ENCODE measurements at regions not wholly inside any gene's neighbourhood (a gene's known extent, or its start where the extent isn't known, plus 50 kb on each side); places are given as distances from the start of the nearest gene placed in this dataset.

- Mint-ChIP-seq H3K4me1 (ENCODE audit: unreplicated experiment) (no peaks in the 10 kb centered on the region), H3K27me3 (ENCODE audit: unreplicated experiment) (peaks cover 37% of the 10 kb centered on the region), H3K27ac (ENCODE audit: unreplicated experiment) (no peak overlapping the region), H3K4me3 (ENCODE audit: unreplicated experiment) (no peak overlapping the region), H3K9me3 (ENCODE audit: unreplicated experiment) (no peaks in the 10 kb centered on the region), H3K36me3 (ENCODE audit: unreplicated experiment) (no peaks in the 10 kb centered on the region)
- TF ChIP-seq CTCF (IDR thresholded peaks at IDR 0.05): no peak
- no peak for DNase-seq (ENCODE audit: extremely low spot score, unreplicated experiment)
Observed at GRCh38 chr10:2748287-2748686, 319.1 kb upstream of the PFKP start.

GRCh38 chr10:2746638-2747037, 320.7 kb upstream of the PFKP start:
- DNase-seq (ENCODE audit: extremely low spot score, unreplicated experiment): no peak
- no peaks in the 10 kb centered on the region for H3K36me3 Mint-ChIP-seq (ENCODE audit: unreplicated experiment)
- no peak overlapping the region for H3K4me3 Mint-ChIP-seq (ENCODE audit: unreplicated experiment)
- peaks cover 35% of the 10 kb centered on the region for H3K27me3 Mint-ChIP-seq (ENCODE audit: unreplicated experiment)
- no peak for TF ChIP-seq CTCF (IDR thresholded peaks at IDR 0.05)
- H3K4me1 Mint-ChIP-seq (ENCODE audit: unreplicated experiment): no peaks in the 10 kb centered on the region
- no peaks in the 10 kb centered on the region for H3K9me3 Mint-ChIP-seq (ENCODE audit: unreplicated experiment)
- H3K27ac Mint-ChIP-seq (ENCODE audit: unreplicated experiment): no peak overlapping the region

- Mint-ChIP-seq H3K4me3 (ENCODE audit: unreplicated experiment) (no peak overlapping the region), H3K27ac (ENCODE audit: unreplicated experiment) (no peak overlapping the region), H3K36me3 (ENCODE audit: unreplicated experiment) (no peaks in the 10 kb centered on the region), H3K4me1 (ENCODE audit: unreplicated experiment) (no peaks in the 10 kb centered on the region), H3K9me3 (ENCODE audit: unreplicated experiment) (no peaks in the 10 kb centered on the region), H3K27me3 (ENCODE audit: unreplicated experiment) (peaks cover 37% of the 10 kb centered on the region)
- TF ChIP-seq CTCF (IDR thresholded peaks at IDR 0.05): no peak
- DNase-seq (ENCODE audit: extremely low spot score, unreplicated experiment): no peak
Observed at GRCh38 chr10:2745666-2746065, 321.7 kb upstream of the PFKP start.

GRCh38 chr10:2744547-2745200, 322.7 kb upstream of the PFKP start:
- Mint-ChIP-seq H3K27ac (ENCODE audit: unreplicated experiment) (no peak overlapping the region), H3K9me3 (ENCODE audit: unreplicated experiment) (no peaks in the 10 kb centered on the region), H3K27me3 (ENCODE audit: unreplicated experiment) (peaks cover 44% of the 10 kb centered on the region), H3K4me3 (ENCODE audit: unreplicated experiment) (no peak overlapping the region), H3K36me3 (ENCODE audit: unreplicated experiment) (no peaks in the 10 kb centered on the region), H3K4me1 (ENCODE audit: unreplicated experiment) (no peaks in the 10 kb centered on the region)
- no peak for DNase-seq (ENCODE audit: extremely low spot score, unreplicated experiment)
- TF ChIP-seq CTCF (IDR thresholded peaks at IDR 0.05): no peak

- Mint-ChIP-seq H3K27me3 (ENCODE audit: unreplicated experiment) (peaks cover 34% of the 10 kb centered on the region), H3K4me3 (ENCODE audit: unreplicated experiment) (no peak overlapping the region)
- no peak for DNase-seq (ENCODE audit: extremely low spot score, unreplicated experiment)
Observed at GRCh38 chr10:2734603-2735002, 332.7 kb upstream of the PFKP start.

More at GRCh38 chr10:2734603-2735002, 332.7 kb upstream of the PFKP start:
- Mint-ChIP-seq H3K9me3 (ENCODE audit: unreplicated experiment) (no peaks in the 10 kb centered on the region), H3K27ac (ENCODE audit: unreplicated experiment) (no peak overlapping the region), H3K4me1 (ENCODE audit: unreplicated experiment) (no peaks in the 10 kb centered on the region), H3K36me3 (ENCODE audit: unreplicated experiment) (no peaks in the 10 kb centered on the region)
- no peak for TF ChIP-seq CTCF (IDR thresholded peaks at IDR 0.05)
